Uterus (tissue), 2 donors: ENCODE measurements at regions not wholly inside any gene's neighbourhood (a gene's known extent, or its start where the extent isn't known, plus 50 kb on each side); places are given as distances from the start of the nearest gene placed in this dataset.

Source experiments
- CTCF ChIP-seq, 4 experiments: fragments of 200-600 bp in 2 of 4; fragments of 450-650 bp in 2 of 4; sonication (generic) in 2 of 4; IDR thresholded peaks; one replicate each; pipeline ENCODE4 v1.5.1; 2016 to 2019; ENCODE audit warnings: antibody characterized with exemption in 4 of 4, mild to moderate bottlenecking in 2 of 4, moderate library complexity in 1 of 4
- POLR2A ChIP-seq, 2 donors: fragments of 450-650 bp; IDR thresholded peaks; one replicate each; pipeline ENCODE4 v1.6.1; 2016; ENCODE audit warnings: antibody characterized with exemption in 2 of 2, mild to moderate bottlenecking in 1 of 2, moderate library complexity in 1 of 2

- no peak for TF ChIP-seq POLR2A (IDR thresholded peaks at IDR 0.05)
- TF ChIP-seq CTCF (IDR thresholded peaks at IDR 0.05) = no peak
These were observed 80.1 kb upstream of the ARMC2 start for GRCh38 chr6:108768166-108768555.
